ENCODE measurements at regions not wholly inside any gene's neighbourhood (a gene's known extent, or its start where the extent isn't known, plus 50 kb on each side); places are given as distances from the start of the nearest gene placed in this dataset.

- Mint-ChIP-seq H3K36me3 (ENCODE audit: low read depth) (no peaks in the 10 kb centered on the region), H3K9me3 (no peaks in the 10 kb centered on the region), H3K27me3 (ENCODE audit: insufficient read depth) (peaks cover 6% of the 10 kb centered on the region), H3K4me1 (peaks cover 11% of the 10 kb centered on the region), H3K27ac (no peak overlapping the region), H3K4me3 (no peak overlapping the region)
- no peaks in the 10 kb centered on the region for H3K27me3 ChIP-seq (ENCODE audit: control insufficient read depth, insufficient read depth, low read length, poor library complexity, severe bottlenecking)
- no peak overlapping the region for H3K27ac ChIP-seq (ENCODE audit: low read depth, low read length)
- H3K9ac ChIP-seq (ENCODE audit: extremely low read depth, low read length, poor library complexity, severe bottlenecking), result no peak overlapping the region
- no peaks in the 10 kb centered on the region for H3K36me3 ChIP-seq (ENCODE audit: control insufficient read depth, insufficient read depth, low read length)
- DNase-seq, result no peak
- H3K9me3 ChIP-seq (ENCODE audit: control insufficient read depth, low read length), result peaks cover 89% of the 10 kb centered on the region
- H3K4me3 ChIP-seq (ENCODE audit: low read length), result no peak overlapping the region
- H3K4me1 ChIP-seq (ENCODE audit: control insufficient read depth, insufficient read depth, low read length), result no peaks in the 10 kb centered on the region
- WGBS, 2 experiments (ENCODE audit: insufficient coverage in 1 of 2, insufficient read length in 1 of 2), result 54% methylated on average over 2 to 3 of the region's 3 CpGs
- TF ChIP-seq, protein P1, sequence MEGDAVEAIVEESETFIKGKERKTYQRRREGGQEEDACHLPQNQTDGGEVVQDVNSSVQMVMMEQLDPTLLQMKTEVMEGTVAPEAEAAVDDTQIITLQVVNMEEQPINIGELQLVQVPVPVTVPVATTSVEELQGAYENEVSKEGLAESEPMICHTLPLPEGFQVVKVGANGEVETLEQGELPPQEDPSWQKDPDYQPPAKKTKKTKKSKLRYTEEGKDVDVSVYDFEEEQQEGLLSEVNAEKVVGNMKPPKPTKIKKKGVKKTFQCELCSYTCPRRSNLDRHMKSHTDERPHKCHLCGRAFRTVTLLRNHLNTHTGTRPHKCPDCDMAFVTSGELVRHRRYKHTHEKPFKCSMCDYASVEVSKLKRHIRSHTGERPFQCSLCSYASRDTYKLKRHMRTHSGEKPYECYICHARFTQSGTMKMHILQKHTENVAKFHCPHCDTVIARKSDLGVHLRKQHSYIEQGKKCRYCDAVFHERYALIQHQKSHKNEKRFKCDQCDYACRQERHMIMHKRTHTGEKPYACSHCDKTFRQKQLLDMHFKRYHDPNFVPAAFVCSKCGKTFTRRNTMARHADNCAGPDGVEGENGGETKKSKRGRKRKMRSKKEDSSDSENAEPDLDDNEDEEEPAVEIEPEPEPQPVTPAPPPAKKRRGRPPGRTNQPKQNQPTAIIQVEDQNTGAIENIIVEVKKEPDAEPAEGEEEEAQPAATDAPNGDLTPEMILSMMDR (conservative IDR thresholded peaks at IDR 0.05), result no peak
Observed at GRCh38 chr3:542021-542420, 345.5 kb downstream of the CHL1 start.

GRCh38 chr3:549636-550035 is 353.1 kb downstream of the CHL1 start:
- H3K27ac ChIP-seq (ENCODE audit: low read depth, low read length), result no peak overlapping the region
- H3K36me3 Mint-ChIP-seq (ENCODE audit: low read depth), result no peaks in the 10 kb centered on the region
- H3K4me3 ChIP-seq (ENCODE audit: low read length), result no peak overlapping the region
- H3K27me3 ChIP-seq (ENCODE audit: control insufficient read depth, insufficient read depth, low read length, poor library complexity, severe bottlenecking), result no peaks in the 10 kb centered on the region
- no peak overlapping the region for H3K4me3 Mint-ChIP-seq
- TF ChIP-seq, protein P1 (conservative IDR thresholded peaks at IDR 0.05), result no peak
- H3K27ac Mint-ChIP-seq, result no peak overlapping the region
- no peaks in the 10 kb centered on the region for H3K36me3 ChIP-seq (ENCODE audit: control insufficient read depth, insufficient read depth, low read length)
- H3K9ac ChIP-seq (ENCODE audit: extremely low read depth, low read length, poor library complexity, severe bottlenecking), result no peak overlapping the region
- no peaks in the 10 kb centered on the region for H3K9me3 Mint-ChIP-seq
- DNase-seq, result no peak
- no peaks in the 10 kb centered on the region for H3K4me1 ChIP-seq (ENCODE audit: control insufficient read depth, insufficient read depth, low read length)
- no peaks in the 10 kb centered on the region for H3K4me1 Mint-ChIP-seq
- 41 to 58% methylated on average over 2 of the region's 2 CpGs for WGBS, 2 experiments (ENCODE audit: insufficient coverage in 1 of 2, insufficient read length in 1 of 2)
- peaks cover 3% of the 10 kb centered on the region for H3K27me3 Mint-ChIP-seq (ENCODE audit: insufficient read depth)
- peaks cover 80% of the 10 kb centered on the region for H3K9me3 ChIP-seq (ENCODE audit: control insufficient read depth, low read length)

- Mint-ChIP-seq H3K4me1 (no peaks in the 10 kb centered on the region), H3K4me3 (no peak overlapping the region), H3K27ac (no peak overlapping the region), H3K27me3 (ENCODE audit: insufficient read depth) (peaks cover 5% of the 10 kb centered on the region), H3K9me3 (no peaks in the 10 kb centered on the region), H3K36me3 (ENCODE audit: low read depth) (no peaks in the 10 kb centered on the region)
- H3K27ac ChIP-seq (ENCODE audit: low read depth, low read length), result no peak overlapping the region
- no peak overlapping the region for H3K9ac ChIP-seq (ENCODE audit: extremely low read depth, low read length, poor library complexity, severe bottlenecking)
- 86% methylated on average over 1 of the region's 1 CpG; no CpG with 5 or more reads in 1 of the 2 experiments for WGBS, 2 experiments (ENCODE audit: insufficient coverage in 1 of 2, insufficient read length in 1 of 2)
- TF ChIP-seq, protein P1 (conservative IDR thresholded peaks at IDR 0.05), result no peak
- H3K4me1 ChIP-seq (ENCODE audit: control insufficient read depth, insufficient read depth, low read length), result no peaks in the 10 kb centered on the region
- H3K27me3 ChIP-seq (ENCODE audit: control insufficient read depth, insufficient read depth, low read length, poor library complexity, severe bottlenecking), result no peaks in the 10 kb centered on the region
- H3K9me3 ChIP-seq (ENCODE audit: control insufficient read depth, low read length), result peaks cover 78% of the 10 kb centered on the region
- no peak overlapping the region for H3K4me3 ChIP-seq (ENCODE audit: low read length)
- H3K36me3 ChIP-seq (ENCODE audit: control insufficient read depth, insufficient read depth, low read length), result no peaks in the 10 kb centered on the region
- DNase-seq, result no peak
Observed at GRCh38 chr3:550471-550870, 353.9 kb downstream of the CHL1 start.
